NCI-H1048 (cell line): ENCODE measurements at regions not wholly inside any gene's neighbourhood (a gene's known extent, or its start where the extent isn't known, plus 50 kb on each side); places are given as distances from the start of the nearest gene placed in this dataset.
"Not testable (repeated sequence)": the region's sequence is repeated elsewhere in the genome, so short reads cannot be mapped to it uniquely, and the experiment has no call there.

Experiments
- DNase-seq: peaks from one replicate; lab custom pipeline; 2025; lab: John Stamatoyannopoulos, UW

GRCh38 chr6:119728220-119728750, 378.7 kb upstream of the MAN1A1 start:
- DNase-seq: no peak

DNA sequence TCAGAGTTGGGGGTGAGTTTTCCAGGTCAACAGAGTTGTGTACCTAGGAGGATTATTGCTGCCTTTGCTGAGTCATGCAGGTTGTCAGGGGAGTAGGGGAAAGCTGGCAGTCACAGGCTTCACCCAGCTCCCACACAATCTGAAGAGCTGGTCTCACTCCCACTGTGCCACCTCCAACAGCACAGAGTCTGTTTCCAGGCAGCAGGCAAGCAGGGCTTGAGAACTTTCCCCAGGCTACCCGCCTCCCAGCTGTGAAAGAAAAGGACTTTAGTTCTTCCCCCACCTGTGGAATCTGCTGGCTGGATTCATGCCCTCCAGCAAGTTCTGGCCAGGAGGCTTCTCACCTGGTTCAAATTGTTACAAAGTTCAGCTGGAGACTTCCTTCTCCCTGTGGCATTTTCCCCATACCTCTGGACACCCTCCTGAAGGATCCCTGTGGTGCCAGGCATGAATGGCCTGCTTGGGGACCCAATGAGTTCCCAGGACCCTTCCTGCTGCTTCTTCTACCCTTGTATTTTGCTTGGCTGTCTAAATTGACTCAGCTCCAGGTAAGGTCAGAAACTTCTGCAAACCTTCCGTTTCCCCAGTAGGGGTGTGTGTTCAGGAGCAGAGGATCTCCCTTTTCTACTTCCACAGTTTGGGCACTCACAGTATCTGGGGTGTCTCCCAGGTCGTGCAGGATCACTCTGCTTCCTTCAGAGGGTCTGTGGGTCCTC, 378.1 kb upstream of the MAN1A1 start:
- DNase-seq: no peak

- DNase-seq: not testable (repeated sequence)
Observed at GRCh38 chr6:119726912-119727311, 377.4 kb upstream of the MAN1A1 start.

GRCh38 chr6:119726086-119726485, 376.5 kb upstream of the MAN1A1 start:
- no peak for DNase-seq

- DNase-seq: no peak
Observed at GRCh38 chr6:119720160-119720559, 370.6 kb upstream of the MAN1A1 start.

GRCh38 chr6:119717942-119718341, 368.4 kb upstream of the MAN1A1 start:
- DNase-seq: no peak

DNA sequence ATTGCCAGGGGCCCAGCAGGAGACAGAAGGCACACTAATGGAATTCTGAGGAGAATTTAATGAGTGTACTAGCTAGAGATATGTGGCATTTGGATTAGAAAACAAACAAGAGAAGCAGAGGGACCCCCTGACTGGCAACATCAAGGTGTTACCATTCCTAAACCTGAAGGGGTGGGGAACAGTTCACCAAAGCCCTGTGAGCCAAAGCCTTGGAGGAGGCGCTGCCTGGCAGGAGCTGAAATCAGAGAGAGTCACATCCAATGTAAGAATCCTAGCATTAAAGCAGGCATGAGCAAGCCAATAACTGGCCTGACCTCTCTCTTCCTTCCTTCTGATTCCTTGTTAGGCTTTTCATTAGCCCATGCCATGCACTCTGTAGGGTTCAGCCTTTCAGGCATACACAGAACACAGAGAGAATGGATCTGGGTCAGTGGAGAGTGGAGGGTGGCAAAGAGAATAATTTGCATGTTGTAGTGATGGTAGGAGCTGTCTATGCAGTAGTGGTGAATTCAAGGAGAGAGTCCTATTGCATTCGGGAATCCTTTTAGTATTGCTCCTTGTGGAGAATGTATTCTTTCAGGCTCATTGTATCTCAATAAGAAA, 367.2 kb upstream of the MAN1A1 start:
- no peak for DNase-seq

DNA sequence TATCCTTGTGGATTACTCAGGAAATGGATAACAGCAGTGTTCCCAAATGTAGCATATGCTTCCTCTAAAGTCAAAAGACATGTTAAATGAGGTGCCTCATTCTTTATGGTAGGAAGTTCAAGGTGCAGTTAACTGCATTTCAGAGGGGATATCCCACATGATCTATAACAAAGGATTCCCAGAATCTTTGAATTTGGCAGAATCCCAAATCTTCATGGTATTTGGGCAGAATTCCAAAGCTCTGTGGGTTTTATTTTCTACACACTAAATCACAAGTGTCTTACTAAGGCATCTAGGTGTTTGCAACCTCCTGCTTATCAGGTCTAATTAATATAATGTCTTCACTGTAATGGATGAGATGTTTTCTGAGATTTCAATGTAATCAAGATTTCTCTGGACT, 364.3 kb upstream of the MAN1A1 start:
- no peak for DNase-seq

DNA sequence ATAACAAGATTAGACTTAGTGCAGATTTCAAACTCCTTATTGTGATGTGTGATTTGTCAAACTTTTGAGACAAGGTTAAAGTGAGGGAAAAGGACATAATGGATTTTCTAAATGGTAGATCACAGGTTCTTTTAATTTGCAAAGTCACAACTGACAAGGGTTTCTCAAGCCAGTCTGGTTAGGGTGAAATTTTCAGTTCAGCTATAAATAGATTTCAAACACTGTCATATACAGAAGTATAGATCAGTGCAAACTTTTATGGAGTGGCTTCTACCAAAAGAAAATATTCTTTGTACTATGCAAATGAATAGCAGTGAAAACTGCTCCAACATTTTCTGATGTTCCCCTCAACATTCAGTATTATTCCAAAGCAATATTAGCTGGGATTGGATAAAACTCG, 337.1 kb upstream of the MAN1A1 start:
- DNase-seq: no peak

DNA sequence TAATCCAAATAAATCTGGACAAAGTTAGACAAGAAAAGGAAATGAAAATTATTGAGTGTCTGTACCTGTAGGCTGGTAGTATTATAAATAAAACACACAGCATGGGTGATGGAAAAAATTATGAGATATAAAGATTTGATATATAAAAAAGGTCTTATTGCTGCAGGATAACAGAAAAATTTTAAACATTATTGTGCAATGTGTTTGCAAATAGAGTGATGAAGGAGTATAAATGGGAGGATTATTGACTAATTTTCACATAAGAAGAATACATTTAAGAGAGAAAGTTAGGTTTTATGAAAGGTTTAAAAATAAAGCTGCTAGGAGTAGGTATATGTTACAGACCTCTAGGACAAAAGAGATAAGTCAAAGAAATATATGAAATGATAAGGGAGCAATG, 336.7 kb upstream of the MAN1A1 start:
- no peak for DNase-seq

GRCh38 chr6:119683671-119684070, 334.1 kb upstream of the MAN1A1 start:
- no peak for DNase-seq

DNA sequence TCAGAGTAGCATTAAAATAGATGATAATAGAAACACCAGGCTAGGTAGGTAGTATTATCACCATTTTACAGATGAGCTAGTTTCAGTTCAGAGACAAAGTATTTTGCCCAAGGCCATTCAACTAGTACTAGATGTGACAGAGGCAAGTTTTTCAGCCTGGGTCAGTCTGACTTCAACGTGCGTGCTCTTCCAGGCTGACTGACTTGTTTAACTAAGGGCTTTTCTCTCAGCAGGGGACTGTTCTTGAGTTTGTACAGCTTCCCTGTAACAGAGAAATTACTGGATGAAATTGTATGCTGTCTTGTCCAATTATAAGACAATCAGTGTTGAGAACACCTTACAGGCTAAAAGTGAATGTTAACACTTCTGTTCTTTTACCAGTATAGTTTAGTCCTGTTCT, 333.5 kb upstream of the MAN1A1 start:
- no peak for DNase-seq

GRCh38 chr6:119678961-119679360, 329.4 kb upstream of the MAN1A1 start:
- DNase-seq: no peak

GRCh38 chr6:119677384-119677783, 327.8 kb upstream of the MAN1A1 start:
- DNase-seq: no peak

DNA sequence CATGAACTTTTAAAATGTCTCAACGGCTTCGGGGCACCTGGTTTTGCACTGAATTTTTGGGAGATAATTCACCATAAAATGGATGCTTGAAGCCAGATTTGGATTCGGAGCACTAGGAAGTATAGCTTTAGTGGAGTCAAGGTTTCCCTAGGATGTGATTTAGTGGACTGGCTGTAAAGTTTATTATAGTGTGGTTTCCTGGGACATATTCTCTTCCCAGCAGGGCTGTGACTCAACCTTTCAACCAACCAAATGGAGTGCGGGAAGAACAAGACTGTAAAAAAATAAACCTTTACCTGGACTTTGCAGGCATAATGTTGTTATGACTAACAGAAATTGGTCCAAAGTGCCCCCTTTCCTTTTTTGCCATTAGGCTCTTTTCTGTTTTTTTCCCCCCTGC, 327.4 kb upstream of the MAN1A1 start:
- DNase-seq: no peak

GRCh38 chr6:119676230-119676629, 326.7 kb upstream of the MAN1A1 start:
- DNase-seq: no peak

DNA sequence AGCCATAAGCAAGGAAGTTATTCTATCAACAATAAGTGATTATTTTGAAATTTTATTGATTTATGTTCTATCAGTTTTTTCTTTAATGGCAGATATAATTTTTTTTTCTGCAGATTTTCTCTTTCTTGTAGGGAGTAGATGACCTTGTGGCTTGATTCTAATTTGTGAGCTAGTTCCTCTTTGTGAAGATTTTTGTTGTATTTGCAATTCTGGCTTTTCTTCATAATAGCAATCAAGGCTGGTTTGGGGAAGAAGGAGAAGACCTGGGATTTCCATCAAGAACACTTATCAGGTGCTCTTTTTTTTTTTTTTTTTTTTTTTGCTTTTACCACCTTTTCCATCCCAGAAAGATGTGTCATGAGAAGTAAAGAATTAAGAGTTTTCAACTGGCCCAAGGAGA, 324.2 kb upstream of the MAN1A1 start:
- no peak for DNase-seq

- no peak for DNase-seq
Observed at GRCh38 chr6:119672725-119673124, 323.2 kb upstream of the MAN1A1 start.

DNA sequence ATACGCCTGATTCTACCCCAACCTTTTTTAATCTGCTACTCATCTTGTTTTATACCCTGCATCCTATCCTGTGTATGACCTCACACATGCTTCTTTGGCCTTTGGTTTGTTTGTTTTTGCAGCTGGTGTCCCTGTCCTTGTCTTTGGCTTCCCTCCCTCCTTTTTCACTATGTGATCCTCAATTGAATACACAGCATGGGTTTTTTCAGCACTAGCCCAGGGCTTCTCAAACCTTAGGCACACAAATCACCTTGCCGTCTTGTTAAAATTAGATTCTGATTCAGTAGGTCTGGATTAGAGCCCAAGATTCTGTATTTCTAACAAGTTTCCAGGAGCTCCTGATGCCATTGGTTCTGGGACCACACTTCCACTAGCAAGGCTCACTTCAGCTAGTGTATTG, 321.5 kb upstream of the MAN1A1 start:
- no peak for DNase-seq

DNA sequence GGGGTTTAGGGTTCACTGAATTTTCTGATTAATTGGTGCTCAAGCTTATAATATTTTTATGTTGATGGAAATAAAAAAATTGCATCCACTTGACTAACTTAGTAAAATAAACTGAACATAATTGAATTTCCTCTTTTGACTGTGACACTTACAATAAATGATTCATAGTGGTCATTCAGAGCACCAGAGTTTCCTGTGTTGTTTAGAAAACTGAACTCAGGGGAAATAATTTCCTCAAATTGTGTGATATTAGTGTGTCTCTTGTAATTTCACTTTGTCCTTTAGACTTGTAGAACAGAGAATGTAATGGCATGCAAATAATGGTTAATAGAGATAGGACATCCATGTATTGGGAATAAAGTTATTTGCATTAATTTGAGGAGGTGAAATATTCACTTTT, 319.7 kb upstream of the MAN1A1 start:
- DNase-seq: no peak

GRCh38 chr6:119665432-119665831, 315.9 kb upstream of the MAN1A1 start:
- DNase-seq: not testable (repeated sequence)

GRCh38 chr6:119661628-119662027, 312.1 kb upstream of the MAN1A1 start:
- DNase-seq: no peak

- no peak for DNase-seq
Observed at GRCh38 chr6:119661078-119661477, 311.5 kb upstream of the MAN1A1 start.

DNA sequence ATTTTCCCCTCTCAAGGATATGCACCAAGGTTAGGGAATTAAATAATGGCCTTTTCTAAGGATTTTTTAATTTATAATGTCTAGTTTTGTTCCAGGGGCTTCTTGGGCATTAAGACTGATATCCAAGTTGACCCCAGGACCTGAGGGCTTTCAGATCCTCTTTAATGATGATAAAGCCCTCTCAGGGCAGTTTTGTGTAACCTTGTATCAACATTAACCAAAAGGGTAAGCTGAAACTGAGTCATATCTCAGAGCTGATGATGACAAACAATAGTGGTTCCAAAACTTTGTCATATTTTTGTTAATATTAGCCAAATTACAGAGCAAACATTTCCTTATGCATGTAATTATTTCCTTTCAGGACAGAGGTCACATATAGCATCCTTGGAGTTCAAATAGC, 309.4 kb upstream of the MAN1A1 start:
- no peak for DNase-seq
